Liver (tissue), 3 donors: ENCODE measurements at regions not wholly inside any gene's neighbourhood (a gene's known extent, or its start where the extent isn't known, plus 50 kb on each side); places are given as distances from the start of the nearest gene placed in this dataset.
"Not testable (repeated sequence)": the region's sequence is repeated elsewhere in the genome, so short reads cannot be mapped to it uniquely, and the experiment has no call there.

Experiments used
- EGR1 ChIP-seq, 2 donors: IDR thresholded peaks; 2 replicates each; pipeline ENCODE4 v1.6.1; 2016 to 2018; ENCODE audit warnings: antibody characterized with exemption in 2 of 2, low read depth in 2 of 2
- RAD21 ChIP-seq, 2 donors: IDR thresholded peaks; 2 replicates each; pipeline ENCODE4 v1.6.1; 2016; ENCODE audit warnings: antibody characterized with exemption in 2 of 2, mild to moderate bottlenecking in 2 of 2
- SP1 ChIP-seq: IDR thresholded peaks from 2 replicates; pipeline ENCODE4 v1.6.1; 2018; ENCODE audit warnings: antibody characterized with exemption, mild to moderate bottlenecking
- TF ChIP-seq, protein P1 (sequence below): fragments of 150-350 bp; IDR thresholded peaks from 2 replicates; pipeline ENCODE4 v1.5.1; 2017; ENCODE audit warnings: improper control_type of control experiment, low read depth, low read length; ENCODE audit not compliant: missing input control
- TF ChIP-seq, protein P2 (sequence below): IDR thresholded peaks from 2 replicates; pipeline ENCODE4 v1.6.1; 2016; ENCODE audit warnings: antibody characterized with exemption
- TF ChIP-seq, protein P3 (sequence below): IDR thresholded peaks from 2 replicates; pipeline ENCODE4 v1.6.1; 2016; ENCODE audit warnings: antibody characterized with exemption
- donor health status: healthy.
- donor health status: healthy.

GRCh38 chr1:120240181-120240580 is 63.9 kb upstream of the SEC22B start:
- not testable (repeated sequence) for TF ChIP-seq SP1; RAD21 (IDR thresholded peaks at IDR 0.05); EGR1 (IDR thresholded peaks at IDR 0.05; ENCODE audit: low read depth in 2 of 2)
- TF ChIP-seq, protein P1, sequence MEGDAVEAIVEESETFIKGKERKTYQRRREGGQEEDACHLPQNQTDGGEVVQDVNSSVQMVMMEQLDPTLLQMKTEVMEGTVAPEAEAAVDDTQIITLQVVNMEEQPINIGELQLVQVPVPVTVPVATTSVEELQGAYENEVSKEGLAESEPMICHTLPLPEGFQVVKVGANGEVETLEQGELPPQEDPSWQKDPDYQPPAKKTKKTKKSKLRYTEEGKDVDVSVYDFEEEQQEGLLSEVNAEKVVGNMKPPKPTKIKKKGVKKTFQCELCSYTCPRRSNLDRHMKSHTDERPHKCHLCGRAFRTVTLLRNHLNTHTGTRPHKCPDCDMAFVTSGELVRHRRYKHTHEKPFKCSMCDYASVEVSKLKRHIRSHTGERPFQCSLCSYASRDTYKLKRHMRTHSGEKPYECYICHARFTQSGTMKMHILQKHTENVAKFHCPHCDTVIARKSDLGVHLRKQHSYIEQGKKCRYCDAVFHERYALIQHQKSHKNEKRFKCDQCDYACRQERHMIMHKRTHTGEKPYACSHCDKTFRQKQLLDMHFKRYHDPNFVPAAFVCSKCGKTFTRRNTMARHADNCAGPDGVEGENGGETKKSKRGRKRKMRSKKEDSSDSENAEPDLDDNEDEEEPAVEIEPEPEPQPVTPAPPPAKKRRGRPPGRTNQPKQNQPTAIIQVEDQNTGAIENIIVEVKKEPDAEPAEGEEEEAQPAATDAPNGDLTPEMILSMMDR: not testable (repeated sequence)
- TF ChIP-seq, protein P2, sequence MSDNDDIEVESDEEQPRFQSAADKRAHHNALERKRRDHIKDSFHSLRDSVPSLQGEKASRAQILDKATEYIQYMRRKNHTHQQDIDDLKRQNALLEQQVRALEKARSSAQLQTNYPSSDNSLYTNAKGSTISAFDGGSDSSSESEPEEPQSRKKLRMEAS: not testable (repeated sequence)
- TF ChIP-seq, protein P3, sequence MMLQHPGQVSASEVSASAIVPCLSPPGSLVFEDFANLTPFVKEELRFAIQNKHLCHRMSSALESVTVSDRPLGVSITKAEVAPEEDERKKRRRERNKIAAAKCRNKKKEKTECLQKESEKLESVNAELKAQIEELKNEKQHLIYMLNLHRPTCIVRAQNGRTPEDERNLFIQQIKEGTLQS: not testable (repeated sequence)
